ENCODE measurements at regions not wholly inside any gene's neighbourhood (a gene's known extent, or its start where the extent isn't known, plus 50 kb on each side); places are given as distances from the start of the nearest gene placed in this dataset.
"Not testable (repeated sequence)": the region's sequence is repeated elsewhere in the genome, so short reads cannot be mapped to it uniquely, and the experiment has no call there.

DNA sequence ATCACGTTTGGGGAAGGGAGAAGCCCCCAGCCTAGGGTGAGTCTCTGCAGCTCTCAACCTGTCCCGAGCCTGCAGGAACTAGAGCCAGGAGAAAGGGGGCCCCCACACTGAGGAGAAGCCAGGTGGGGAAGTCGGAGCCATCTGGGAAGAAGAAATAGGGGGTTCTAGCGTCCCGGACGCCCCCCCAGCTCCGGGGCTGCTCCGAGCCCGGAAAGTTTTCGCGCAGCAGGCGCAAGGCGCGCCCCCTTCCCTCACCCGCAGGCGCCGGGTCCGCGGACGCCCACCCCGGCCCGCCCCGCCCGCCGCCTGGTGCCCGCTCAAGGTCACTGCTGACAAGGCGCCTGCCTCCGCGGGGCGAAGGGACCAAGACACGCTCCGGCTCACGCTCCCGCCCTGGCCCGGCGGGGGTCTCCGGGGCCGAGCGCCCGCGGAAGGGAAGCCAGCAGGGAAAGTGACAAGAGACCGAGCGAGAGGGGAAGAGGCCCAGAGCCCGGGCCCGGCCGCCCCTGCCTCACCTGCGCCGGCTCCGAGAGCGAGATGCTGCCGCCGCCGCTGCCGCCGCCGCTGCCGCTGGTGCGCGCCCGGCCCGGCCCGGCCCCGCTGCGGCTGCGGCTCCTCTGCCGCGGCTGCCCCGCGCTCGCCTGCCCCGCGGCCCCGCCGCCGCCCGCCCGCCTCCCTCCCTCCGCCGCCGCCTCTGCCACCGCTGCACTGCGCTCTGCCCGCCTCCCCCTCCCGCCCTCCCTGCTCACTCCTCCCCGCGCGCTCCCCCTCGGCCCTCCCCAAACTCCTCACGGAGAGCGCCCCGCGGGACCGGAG, 108.4 kb upstream of the SLC6A11 start:
- no peak for DNase-seq

DNA sequence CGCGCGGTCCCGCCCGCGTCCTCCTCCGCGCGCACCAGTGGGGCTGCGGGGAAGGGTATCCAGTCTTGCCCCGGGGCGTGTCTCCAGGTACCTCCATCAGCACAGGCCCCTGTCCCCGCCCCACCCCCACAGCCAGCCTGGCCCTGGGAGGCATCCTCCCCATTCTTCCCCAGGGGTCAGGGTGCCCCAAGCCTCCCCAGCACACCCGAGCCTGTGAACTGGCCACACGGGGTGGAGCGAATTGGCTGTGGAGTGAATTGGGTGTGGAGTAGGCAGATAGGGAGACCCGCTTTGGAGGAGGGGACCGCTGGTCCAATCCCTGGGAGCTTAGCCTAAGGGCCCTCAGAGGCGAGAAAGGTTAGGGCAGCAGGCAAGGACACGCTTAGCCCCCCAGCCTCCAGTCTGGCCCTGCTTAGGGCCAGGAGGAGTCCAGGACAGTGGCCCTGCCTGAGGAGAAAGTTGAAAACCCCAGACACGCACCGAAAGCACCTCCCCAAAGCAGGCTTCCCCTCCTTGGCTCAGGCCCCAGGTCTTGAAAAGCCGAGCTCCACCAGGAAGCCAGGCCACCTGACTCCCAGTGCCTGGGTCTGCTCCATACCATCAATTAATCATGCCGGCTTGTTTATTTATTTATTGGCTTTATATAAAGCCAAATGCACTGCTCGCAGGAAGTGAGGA, 107.7 kb upstream of the SLC6A11 start:
- no peak for DNase-seq

GRCh38 chr3:10709110-10709781, 106.8 kb upstream of the SLC6A11 start:
- no peak for DNase-seq

DNA sequence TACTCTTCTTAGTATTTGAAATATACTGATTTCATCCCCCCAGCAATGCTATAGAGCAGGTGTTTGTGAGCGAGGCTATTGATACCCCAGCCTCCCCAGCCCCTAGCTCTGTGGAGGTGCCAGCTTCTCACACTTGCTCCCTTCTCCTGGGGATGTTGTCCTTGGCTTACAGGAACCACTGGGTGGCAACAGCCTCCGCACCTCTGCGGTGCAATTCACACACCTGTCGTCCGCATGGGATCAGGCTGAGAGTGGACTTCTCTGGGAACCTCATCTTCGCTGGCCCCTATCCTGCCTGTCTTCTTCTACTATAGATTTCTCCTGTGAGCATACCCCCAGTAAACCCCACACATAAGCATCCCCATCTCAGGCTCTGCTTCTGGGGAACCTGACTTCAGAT, 103.9 kb upstream of the SLC6A11 start:
- no peak for DNase-seq

GRCh38 chr3:10713656-10714055, 102.4 kb upstream of the SLC6A11 start:
- no peak for DNase-seq

- DNase-seq: no peak
Measured at GRCh38 chr3:10715886-10716285, 100.1 kb upstream of the SLC6A11 start.

- DNase-seq: no peak
Measured at GRCh38 chr3:10716964-10717363, 99.1 kb upstream of the SLC6A11 start.

DNA sequence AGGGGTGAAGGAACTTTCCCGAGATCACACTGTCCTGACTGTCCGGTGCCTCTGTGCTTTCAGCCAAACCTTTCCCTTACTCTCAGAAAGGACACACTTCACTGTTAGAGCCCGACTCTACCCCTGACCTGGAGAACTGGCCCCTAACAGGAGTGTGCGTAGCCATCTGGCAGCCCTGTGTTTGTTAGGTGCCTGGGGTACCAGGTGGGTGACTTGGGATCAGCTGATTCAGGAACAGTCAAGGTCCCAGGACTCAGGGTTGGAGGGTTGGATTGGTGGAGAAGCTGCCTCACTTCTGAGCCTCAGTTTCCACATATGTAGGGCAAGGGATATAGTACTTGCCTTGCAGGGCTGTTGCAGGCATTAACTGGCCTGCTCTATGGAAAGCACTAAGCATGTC, 98.3 kb upstream of the SLC6A11 start:
- DNase-seq: no peak

GRCh38 chr3:10721101-10721500, 94.9 kb upstream of the SLC6A11 start:
- no peak for DNase-seq

DNA sequence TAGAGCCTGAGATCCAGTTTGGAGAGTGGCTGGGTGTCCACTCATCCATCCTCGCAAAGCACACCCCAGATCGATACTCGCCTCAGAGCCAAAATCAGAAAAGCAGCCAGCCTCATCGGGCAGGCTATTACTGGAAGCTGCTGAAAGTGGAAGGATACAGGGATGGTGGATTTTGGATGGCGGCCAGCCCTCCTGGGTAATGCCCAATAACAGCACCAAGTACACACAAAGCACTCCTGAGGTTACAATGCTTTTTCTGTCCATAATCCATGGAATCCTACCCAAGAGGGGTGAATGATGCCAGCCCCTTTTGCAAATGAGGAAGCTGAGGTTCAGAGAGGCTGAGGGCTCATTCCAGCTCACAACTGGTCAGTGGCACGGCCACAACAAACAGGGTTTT, 93.1 kb upstream of the SLC6A11 start:
- DNase-seq: peak; percentile 15

GRCh38 chr3:10723991-10724390, 92.0 kb upstream of the SLC6A11 start:
- DNase-seq: no peak

DNA sequence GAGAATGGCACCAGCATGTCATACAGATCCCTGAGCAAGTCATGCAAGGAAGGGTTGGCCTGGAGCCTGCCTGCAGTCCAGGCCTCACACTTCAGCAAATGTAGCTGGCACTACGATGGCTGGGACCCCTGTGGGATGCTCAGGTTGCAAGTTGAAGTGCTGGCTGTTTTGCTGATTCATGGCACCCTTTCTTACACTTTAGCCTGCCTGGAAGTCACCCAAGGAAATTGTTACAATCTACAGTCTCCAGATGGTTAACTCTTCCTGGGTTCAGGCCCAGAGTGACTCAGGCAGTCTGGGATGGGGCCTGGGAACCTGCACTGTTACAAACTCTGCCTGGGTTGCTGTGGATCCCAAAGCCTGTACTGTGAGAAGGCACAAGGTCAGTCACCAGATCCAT, 91.0 kb upstream of the SLC6A11 start:
- DNase-seq: no peak

GRCh38 chr3:10725846-10726245, 90.2 kb upstream of the SLC6A11 start:
- no peak for DNase-seq

DNA sequence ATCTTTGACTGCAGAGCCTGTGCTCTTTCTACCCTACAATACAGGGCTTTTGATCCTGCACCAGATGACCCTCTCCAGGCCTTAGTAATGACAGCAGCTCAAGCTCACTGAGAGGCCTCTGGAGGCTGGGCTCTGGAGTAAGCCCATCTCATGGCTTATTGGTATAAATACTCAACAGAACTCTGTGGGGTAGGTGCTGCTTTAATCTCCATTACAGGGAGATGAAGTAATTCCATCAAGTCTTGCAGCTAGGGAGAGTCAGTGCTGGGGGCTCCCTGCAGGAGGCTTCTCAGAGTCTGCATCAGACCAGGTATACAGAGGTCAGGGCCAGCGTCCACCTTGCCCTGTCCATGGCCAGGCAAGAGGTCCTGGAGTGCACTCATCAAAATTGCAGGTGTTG, 89.2 kb upstream of the SLC6A11 start:
- no peak for DNase-seq

GRCh38 chr3:10729439-10729838, 86.6 kb upstream of the SLC6A11 start:
- DNase-seq: no peak

- no peak for DNase-seq
Measured at GRCh38 chr3:10732292-10732691, 83.7 kb upstream of the SLC6A11 start.

GRCh38 chr3:10733297-10733696, 82.7 kb upstream of the SLC6A11 start:
- no peak for DNase-seq

GRCh38 chr3:10736444-10736843, 79.6 kb upstream of the SLC6A11 start:
- not testable (repeated sequence) for DNase-seq

- DNase-seq: no peak
Measured at GRCh38 chr3:10737785-10738184, 78.2 kb upstream of the SLC6A11 start.

DNA sequence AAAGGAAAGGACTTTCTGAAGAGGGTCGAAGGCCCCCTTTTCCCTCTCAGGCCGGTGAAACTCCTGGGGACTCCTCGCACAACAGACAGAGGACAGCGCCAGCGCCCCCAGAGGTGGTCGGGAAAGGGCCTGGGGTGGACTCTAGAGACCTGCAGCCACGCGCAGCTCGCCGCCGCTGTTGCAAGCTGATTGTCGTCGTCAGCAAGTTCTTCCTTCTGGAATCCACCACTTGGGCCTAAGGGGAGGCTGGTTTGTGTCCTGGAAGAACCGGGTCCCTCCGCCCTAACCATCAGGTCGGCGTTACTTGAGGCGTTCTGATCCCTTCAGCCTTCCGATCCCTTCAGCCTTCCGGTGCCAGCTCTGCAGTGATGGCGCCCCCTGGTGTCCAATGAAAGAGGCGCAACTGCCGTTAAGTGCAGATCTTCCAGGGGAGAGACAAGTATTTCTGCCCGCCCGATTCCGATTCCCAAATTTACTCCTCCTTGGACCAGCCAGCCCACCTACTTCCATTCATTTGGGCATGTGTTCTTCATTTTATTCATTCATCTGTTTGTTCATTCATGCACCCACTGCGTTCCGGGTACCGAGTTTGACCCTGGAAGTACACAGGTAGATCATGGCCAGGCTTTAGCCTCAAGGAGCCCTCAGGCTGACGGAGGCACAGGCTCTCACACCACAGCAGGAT, 77.2 kb upstream of the SLC6A11 start:
- DNase-seq: peak; percentile 66

GRCh38 chr3:10740954-10741353, 75.1 kb upstream of the SLC6A11 start:
- DNase-seq: no peak

DNA sequence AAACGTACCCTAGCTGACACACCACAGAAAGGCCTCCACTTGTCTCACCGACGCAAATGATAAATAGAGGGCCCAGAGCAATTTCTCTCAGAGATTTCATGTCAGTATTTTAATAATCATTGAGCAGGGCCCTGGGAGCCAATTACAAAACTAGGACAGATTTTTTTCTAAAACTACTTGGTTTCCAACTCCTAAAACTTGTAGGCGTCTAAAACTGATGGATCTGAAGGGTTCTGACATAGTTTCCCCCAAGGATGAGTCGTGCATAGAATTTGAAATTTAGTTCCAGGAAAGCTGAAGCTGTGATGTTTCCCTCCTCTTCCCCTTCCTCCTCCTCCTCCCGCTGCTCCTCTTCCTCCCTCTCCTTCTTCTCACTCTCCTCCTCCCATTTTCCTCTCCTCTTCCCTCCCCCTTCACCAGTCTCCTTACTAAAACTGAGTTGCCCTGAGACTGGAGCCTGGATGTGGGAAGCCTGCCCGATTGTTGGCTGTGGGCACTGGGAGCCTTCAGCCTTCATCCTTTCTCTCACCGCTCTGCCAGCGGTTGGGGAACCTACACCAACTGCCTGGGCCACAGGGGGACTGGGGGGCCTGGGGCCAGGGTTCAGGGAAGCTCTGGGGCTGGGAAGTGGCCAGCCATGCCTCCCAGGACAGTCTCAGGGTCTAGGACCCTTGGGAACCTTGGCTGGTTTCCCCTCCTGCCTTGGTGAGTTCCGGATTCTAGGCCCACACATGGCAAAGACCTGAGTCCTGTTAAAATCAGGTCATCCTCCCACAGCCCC, 73.9 kb upstream of the SLC6A11 start:
- DNase-seq: no peak

Measured in NCI-H2029 (cell line).